A549 (cell line): ENCODE measurements at regions not wholly inside any gene's neighbourhood (a gene's known extent, or its start where the extent isn't known, plus 50 kb on each side); places are given as distances from the start of the nearest gene placed in this dataset.

Source experiments
- ATAC-seq, 2 experiments: fragments of 200-7000 bp in 1 of 2; fragments of >200 bp in 1 of 2; cut with Nextera tagmentation in 1 of 2; cut with Tn5 transposase in 1 of 2; 3 replicates each; pipeline versions ENCODE4 v1.8.0 to v1.9.1; 2018 to 2020; ENCODE audit warnings: mild to moderate bottlenecking in 1 of 2, moderate library complexity in 1 of 2
- CTCF ChIA-PET: fragments of 300-600 bp; sonication (Branson Sonifier 250); formaldehyde crosslinking; extraction: SDS; loops from one replicate; lab custom pipeline; 2021; ENCODE audit warnings: antibody characterized with exemption, inconsistent platforms; lab: Yijun Ruan, JAX
- POLR2A ChIA-PET: fragments of 350-600 bp; formaldehyde crosslinking; extraction: SDS; loops from one replicate; lab custom pipeline; 2021; ENCODE audit warnings: antibody characterized with exemption, inconsistent platforms; lab: Yijun Ruan, JAX
- DNase-seq, 2 experiments: peaks; one replicate each; pipeline versions ENCODE4 v3.0.0 to v3.0.0-alpha.2; 2011 to 2016; ENCODE audit warnings: low read depth in 1 of 2, low spot score in 1 of 2
- FAIRE-seq: peaks from 2 replicates; lab custom pipeline; 2011; peaks lifted over from hg19 to GRCh38; lab: Jason Lieb, UNC
- H3K27ac ChIP-seq, 2 experiments: fragments of >200 bp; sonication (Bioruptor Twin); formaldehyde crosslinking; 3 replicates each; pipeline ENCODE4 v1.5.1; 2016 to 2017
- H3K4me1 ChIP-seq: fragments of >200 bp; sonication (Bioruptor Twin); formaldehyde crosslinking; 3 replicates; pipeline ENCODE4 v1.6.1; 2016
- H3K4me2 ChIP-seq: fragments of >200 bp; sonication (Bioruptor Twin); formaldehyde crosslinking; 3 replicates; pipeline ENCODE4 v1.6.1; 2016
- H3K4me3 ChIP-seq: fragments of >200 bp; sonication (Bioruptor Twin); formaldehyde crosslinking; 3 replicates; pipeline ENCODE4 v1.5.1; 2016
- H3K9me3 ChIP-seq: fragments of >200 bp; sonication (Bioruptor Twin); formaldehyde crosslinking; 3 replicates; pipeline ENCODE4 v1.6.1; 2016
- ATOH8 ChIP-seq: fragments of 250-450 bp; sonication (Bioruptor Pico); IDR thresholded peaks from 2 replicates; pipeline ENCODE4 v1.5.0; 2020; ENCODE audit warnings: low read depth, mild to moderate bottlenecking, moderate library complexity
- BHLHE40 ChIP-seq: IDR thresholded peaks from 2 replicates; pipeline ENCODE4 v1.6.1; 2012; ENCODE audit warnings: low read depth, low read length, inconsistent platforms
- CBX8 ChIP-seq: fragments of 200-600 bp; sonication (generic); IDR thresholded peaks from 2 replicates; pipeline ENCODE4 v1.6.1; 2016
- CTCF ChIP-seq: fragments of >200 bp; sonication (Bioruptor Twin); formaldehyde crosslinking; IDR thresholded peaks from 3 replicates; pipeline ENCODE4 v1.5.1; 2016
- E2F6 ChIP-seq: IDR thresholded peaks from 2 replicates; pipeline ENCODE4 v1.6.1; 2012; ENCODE audit warnings: low read depth, borderline replicate concordance
- ELK1 ChIP-seq: fragments of 150-350 bp; IDR thresholded peaks from 2 replicates; pipeline ENCODE4 v1.6.1; 2014; ENCODE audit warnings: low read depth, mild to moderate bottlenecking, low read length
- EP300 ChIP-seq, 2 experiments: fragments of >200 bp; sonication (Bioruptor Twin); formaldehyde crosslinking; IDR thresholded peaks; 2 replicates in 1 of 2; 3 replicates in 1 of 2; pipeline ENCODE4 v1.6.1; 2016 to 2017
- HES2 ChIP-seq: fragments of >200 bp; sonication (Bioruptor Twin); formaldehyde crosslinking; IDR thresholded peaks from 2 replicates; pipeline ENCODE4 v1.6.1; 2016
- HMGXB4 ChIP-seq: fragments of 250-450 bp; sonication (Bioruptor Pico); IDR thresholded peaks from 2 replicates; pipeline ENCODE4 v1.5.0; 2021; ENCODE audit warnings: mild to moderate bottlenecking, moderate library complexity, borderline replicate concordance
- HOXA7 ChIP-seq: fragments of 250-450 bp; sonication (Bioruptor Pico); IDR thresholded peaks from 2 replicates; pipeline ENCODE4 v1.5.0; 2020; ENCODE audit warnings: mild to moderate bottlenecking, moderate library complexity
- HOXB13 ChIP-seq: fragments of 250-450 bp; sonication (Bioruptor Pico); IDR thresholded peaks from 2 replicates; pipeline ENCODE4 v1.5.0; 2020; ENCODE audit warnings: low read depth, mild to moderate bottlenecking, moderate library complexity
- KDM5A ChIP-seq: fragments of 200-600 bp; sonication (generic); IDR thresholded peaks from 2 replicates; pipeline ENCODE4 v1.6.1; 2016; ENCODE audit warnings: antibody characterized with exemption, mild to moderate bottlenecking
- MAFK ChIP-seq: fragments of 450-650 bp; IDR thresholded peaks from 2 replicates; pipeline ENCODE4 v1.6.1; 2014; ENCODE audit not compliant: partially characterized antibody
- MAZ ChIP-seq: fragments of 150-350 bp; IDR thresholded peaks from 2 replicates; pipeline ENCODE4 v1.6.1; 2014; ENCODE audit warnings: antibody characterized with exemption, low read depth, low read length, borderline replicate concordance
- NPAS2 ChIP-seq: fragments of 250-450 bp; sonication (Bioruptor Pico); IDR thresholded peaks from 2 replicates; pipeline ENCODE4 v1.8.0; 2022; ENCODE audit warnings: mild to moderate bottlenecking, moderate library complexity, borderline replicate concordance
- NR3C1 ChIP-seq: fragments of >200 bp; sonication (Bioruptor Twin); formaldehyde crosslinking; IDR thresholded peaks from 3 replicates; pipeline ENCODE4 v1.6.1; 2017
- POLR2A ChIP-seq: IDR thresholded peaks from 2 replicates; pipeline ENCODE4 v1.6.1; 2012; ENCODE audit warnings: mild to moderate bottlenecking, low read length
- RAD21 ChIP-seq, 2 experiments: fragments of >200 bp in 1 of 2; sonication (Bioruptor Twin) in 1 of 2; formaldehyde crosslinking in 1 of 2; IDR thresholded peaks in 1 of 2; conservative IDR thresholded peaks in 1 of 2; 2 replicates in 1 of 2; 3 replicates in 1 of 2; pipeline ENCODE4 v1.6.1; 2012 to 2018; ENCODE audit warnings: inconsistent platforms in 1 of 2
- RFX5 ChIP-seq: fragments of 450-650 bp; IDR thresholded peaks from 2 replicates; pipeline ENCODE4 v1.7.1; 2014; ENCODE audit warnings: antibody characterized with exemption, mild to moderate bottlenecking, moderate library complexity
- SMC3 ChIP-seq: fragments of >200 bp; sonication (Bioruptor Twin); formaldehyde crosslinking; IDR thresholded peaks from 3 replicates; pipeline ENCODE4 v1.6.1; 2018; ENCODE audit warnings: inconsistent platforms
- SREBF2 ChIP-seq: fragments of 450-650 bp; IDR thresholded peaks from 2 replicates; pipeline ENCODE4 v1.6.1; 2014; ENCODE audit warnings: mild to moderate bottlenecking, moderate library complexity
- TFCP2L1 ChIP-seq: fragments of 250-450 bp; sonication (Bioruptor Pico); IDR thresholded peaks from 2 replicates; pipeline ENCODE4 v1.5.0; 2021; ENCODE audit warnings: mild to moderate bottlenecking
- ZC3H11A ChIP-seq: fragments of 450-650 bp; IDR thresholded peaks from 2 replicates; pipeline ENCODE4 v1.6.1; 2014; ENCODE audit warnings: antibody characterized with exemption, mild to moderate bottlenecking
- ZFP36 ChIP-seq: fragments of 450-650 bp; IDR thresholded peaks from 2 replicates; pipeline ENCODE4 v1.6.1; 2014; ENCODE audit warnings: borderline replicate concordance; ENCODE audit not compliant: partially characterized antibody
- WGBS: methylation state at CpG from one replicate; pipeline ENCODE4 v1.1.6; 2017; ENCODE audit errors: missing lambda C conversion rate; 5-methylcytosine and 5-hydroxymethylcytosine counted together

GRCh38 chr11:119482521-119483011, 59.6 kb upstream of the THY1 start (continued):
- TF ChIP-seq BHLHE40 (no peak), ZC3H11A (no peak)

GRCh38 chr11:119481667-119482400, 58.9 kb upstream of the THY1 start:
- Histone ChIP-seq H3K4me1 (peaks cover 8% of the 10 kb centered on the region), H3K9me3 (no peaks in the 10 kb centered on the region), H3K27ac (peak overlapping the region in 1 of 2 experiments; percentile 44; a peak in 1 of 6 replicates), H3K4me2 (peak overlapping the region; percentile 23; the same call in 2 of the 3 replicates), H3K4me3 (no peak overlapping the region)
- no peak for DNase-seq
- no peak for FAIRE-seq
- 69% methylated on average over 3 of the region's 22 CpGs for WGBS
- TF ChIP-seq ELK1 = no peak
- TF ChIP-seq EP300 (IDR thresholded peaks at IDR 0.05) = no peak
- TF ChIP-seq HOXA7 (CRISPR knock-in tag) = no peak
- TF ChIP-seq ZFP36 = no peak
- TF ChIP-seq RFX5 = no peak
- TF ChIP-seq MAZ = no peak
- TF ChIP-seq HMGXB4 = no peak
- TF ChIP-seq SREBF2 = no peak
- TF ChIP-seq ZC3H11A = no peak
- TF ChIP-seq TFCP2L1 (CRISPR knock-in tag) = no peak
- TF ChIP-seq KDM5A = no peak
- TF ChIP-seq HES2 = no peak
- no peak for TF ChIP-seq ATOH8
- no peak for TF ChIP-seq NR3C1
- ChIA-PET POLR2A (no interaction called here), CTCF (interaction anchor here (0.6 to 1.4 kb wide), 11 partner anchors 13 to 627 kb away, joined by 3 to 9 read pairs (median 3); no protein-coding TSS in a partner anchor)
- ATAC-seq = peak; percentile 20 to 44; a peak in 5 of 6 replicates

- ChIA-PET CTCF (interaction anchor here (0.7 to 2.0 kb wide), 28 partner anchors 10 to 743 kb away, joined by 3 to 15 read pairs (median 3); no protein-coding TSS in a partner anchor), POLR2A (no interaction called here)
- no peak overlapping the region for H3K4me3 ChIP-seq
- H3K27ac ChIP-seq = peak overlapping the region in 1 of 2 experiments; percentile 44; a peak in 2 of 6 replicates
- WGBS = 57% methylated on average over 12 of the region's 31 CpGs
- H3K9me3 ChIP-seq = no peaks in the 10 kb centered on the region
- peaks cover 8% of the 10 kb centered on the region for H3K4me1 ChIP-seq
- FAIRE-seq (no peak), DNase-seq (peak; percentile 84 to 86), ATAC-seq (peak; percentile 88 to 90)
- no peak for TF ChIP-seq E2F6
- TF ChIP-seq HOXB13 (CRISPR knock-in tag) = no peak
- peak; percentile 87 to 90 for TF ChIP-seq RAD21 (conservative IDR thresholded peaks at IDR 0.05 in 1 of 2, IDR thresholded peaks at IDR 0.05 in 1 of 2)
- TF ChIP-seq SMC3 = peak; percentile 80
- TF ChIP-seq POLR2A = no peak
- no peak for TF ChIP-seq NPAS2 (CRISPR knock-in tag)
- TF ChIP-seq EP300 (IDR thresholded peaks at IDR 0.05) = no peak
- no peak for TF ChIP-seq TFCP2L1 (CRISPR knock-in tag)
- peak; percentile 85 for TF ChIP-seq CTCF
- no peak for TF ChIP-seq HMGXB4
- peak; percentile 54 for TF ChIP-seq MAFK
- TF ChIP-seq CBX8 = no peak
- peak overlapping the region; percentile 23 for H3K4me2 ChIP-seq
Measured at GRCh38 chr11:119481021-119481666, 58.2 kb upstream of the THY1 start.
